Activated B cell treated with CpG ODN at 0.5 μM for 24 hours (primary cell): ENCODE measurements at regions not wholly inside any gene's neighbourhood (a gene's known extent, or its start where the extent isn't known, plus 50 kb on each side); places are given as distances from the start of the nearest gene placed in this dataset.

ENCODE experiments used
- ATAC-seq: fragments of 200-7000 bp; cut with Tn5 transposase; one replicate; pipeline ENCODE4 v1.10.0; 2021; ENCODE audit warnings: low read depth, mild to moderate bottlenecking, moderate library complexity
- CTCF ChIA-PET: fragments of 350-600 bp; sonication (Branson Sonifier 250); formaldehyde crosslinking; loops from one replicate; lab custom pipeline; 2021; ENCODE audit warnings: antibody characterized with exemption; lab: Charles Lee
- POLR2A ChIA-PET: fragments of 350-600 bp; sonication (Branson Sonifier 250); formaldehyde crosslinking; loops from one replicate; lab custom pipeline; 2021; ENCODE audit warnings: antibody characterized with exemption; lab: Charles Lee
- DNase-seq: peaks from one replicate; pipeline ENCODE4 v3.0.0; 2022
- H3K27ac Mint-ChIP-seq: one replicate; pipeline ENCODE4 v1.8.0; 2020; ENCODE audit warnings: mixed read lengths
- H3K27me3 Mint-ChIP-seq: one replicate; pipeline ENCODE4 v1.8.0; 2021; ENCODE audit warnings: mixed read lengths
- H3K36me3 Mint-ChIP-seq: one replicate; pipeline ENCODE4 v1.8.0; 2021; ENCODE audit warnings: low read depth, mixed read lengths
- H3K4me1 Mint-ChIP-seq: one replicate; pipeline ENCODE4 v1.8.0; 2021; ENCODE audit warnings: mixed read lengths
- H3K4me3 Mint-ChIP-seq: one replicate; pipeline ENCODE4 v1.8.0; 2020; ENCODE audit warnings: mild to moderate bottlenecking, mixed read lengths
- H3K9me3 Mint-ChIP-seq: one replicate; pipeline ENCODE4 v1.8.0; 2020; ENCODE audit warnings: mixed read lengths
- CTCF ChIP-seq: fragments of 200-600 bp; IDR thresholded peaks from one replicate; pipeline ENCODE4 v1.8.0; 2022; ENCODE audit warnings: antibody characterized with exemption, mild to moderate bottlenecking
- intact Hi-C: fragments of 100-400 bp; cut with micrococcal nuclease; formaldehyde crosslinking; loops from one replicate; pipeline ENCODE4 v1.15.1; 2024

- H3K36me3 Mint-ChIP-seq, result no peaks in the 10 kb centered on the region
- CTCF ChIA-PET, result no interaction called here
- H3K4me1 Mint-ChIP-seq, result no peaks in the 10 kb centered on the region
Observed at GRCh38 chr2:123047186-123047585, 977.9 kb upstream of the CNTNAP5 start.

GRCh38 chr2:123051136-123051535, 974.0 kb upstream of the CNTNAP5 start:
- Mint-ChIP-seq H3K4me1 (no peaks in the 10 kb centered on the region), H3K36me3 (no peaks in the 10 kb centered on the region), H3K27ac (no peak overlapping the region), H3K27me3 (no peaks in the 10 kb centered on the region), H3K4me3 (no peak overlapping the region), H3K9me3 (peaks cover 5% of the 10 kb centered on the region)
- DNase-seq (no peak), ATAC-seq (no peak)
- CTCF ChIA-PET, result no interaction called here
- intact Hi-C loops, result no loop called here
- TF ChIP-seq CTCF, result no peak
- POLR2A ChIA-PET, result no interaction called here

More at GRCh38 chr2:123047186-123047585, 977.9 kb upstream of the CNTNAP5 start:
- intact Hi-C loops, result no loop called here
- H3K9me3 Mint-ChIP-seq, result no peaks in the 10 kb centered on the region
- POLR2A ChIA-PET, result no interaction called here
- TF ChIP-seq CTCF, result no peak
- no peaks in the 10 kb centered on the region for H3K27me3 Mint-ChIP-seq
- H3K27ac Mint-ChIP-seq, result no peak overlapping the region
- DNase-seq (no peak), ATAC-seq (no peak)
- H3K4me3 Mint-ChIP-seq, result no peak overlapping the region

- no peak overlapping the region for H3K27ac Mint-ChIP-seq
- peaks cover 11% of the 10 kb centered on the region for H3K9me3 Mint-ChIP-seq
- TF ChIP-seq CTCF, result no peak
- H3K36me3 Mint-ChIP-seq, result no peaks in the 10 kb centered on the region
- H3K4me3 Mint-ChIP-seq, result no peak overlapping the region
- intact Hi-C loops, result no loop called here
- ChIA-PET POLR2A (interaction anchor here (0.6 kb wide), 1 partner anchor 9 kb away, joined by 3 read pairs; no protein-coding TSS in a partner anchor), CTCF (no interaction called here)
- ATAC-seq (no peak), DNase-seq (no peak)
- H3K4me1 Mint-ChIP-seq, result no peaks in the 10 kb centered on the region
- H3K27me3 Mint-ChIP-seq, result no peaks in the 10 kb centered on the region
Observed at GRCh38 chr2:123061534-123061933, 963.6 kb upstream of the CNTNAP5 start.

- ATAC-seq (no peak), DNase-seq (no peak)
- CTCF ChIA-PET, result no interaction called here
- POLR2A ChIA-PET, result no interaction called here
- Mint-ChIP-seq H3K27me3 (no peaks in the 10 kb centered on the region), H3K9me3 (peaks cover 9% of the 10 kb centered on the region), H3K27ac (no peak overlapping the region), H3K36me3 (no peaks in the 10 kb centered on the region), H3K4me3 (no peak overlapping the region), H3K4me1 (no peaks in the 10 kb centered on the region)
- intact Hi-C loops, result no loop called here
- no peak for TF ChIP-seq CTCF
Observed at GRCh38 chr2:123073371-123073770, 951.7 kb upstream of the CNTNAP5 start.

GRCh38 chr2:123073956-123074355, 951.1 kb upstream of the CNTNAP5 start:
- no peak for TF ChIP-seq CTCF
- ChIA-PET POLR2A (no interaction called here), CTCF (no interaction called here)
- no peak overlapping the region for H3K27ac Mint-ChIP-seq
- DNase-seq (no peak), ATAC-seq (no peak)
- no peak overlapping the region for H3K4me3 Mint-ChIP-seq
- no peaks in the 10 kb centered on the region for H3K27me3 Mint-ChIP-seq
- intact Hi-C loops, result no loop called here
- H3K9me3 Mint-ChIP-seq, result peaks cover 9% of the 10 kb centered on the region
- no peaks in the 10 kb centered on the region for H3K36me3 Mint-ChIP-seq
- H3K4me1 Mint-ChIP-seq, result no peaks in the 10 kb centered on the region
